Hepatocyte (in vitro differentiated cells): ENCODE measurements at regions not wholly inside any gene's neighbourhood (a gene's known extent, or its start where the extent isn't known, plus 50 kb on each side); places are given as distances from the start of the nearest gene placed in this dataset.

Experiments
- CTCF ChIP-seq: fragments of 200-600 bp; sonication (generic); IDR thresholded peaks from 2 replicates; pipeline ENCODE4 v1.5.1; 2016; ENCODE audit warnings: antibody characterized with exemption, mild to moderate bottlenecking; ENCODE audit not compliant: poor library complexity
- EZH2 ChIP-seq: fragments of 200-600 bp; sonication (generic); IDR thresholded peaks from 2 replicates; pipeline ENCODE4 v1.6.1; 2016; ENCODE audit warnings: antibody characterized with exemption, mild to moderate bottlenecking, borderline replicate concordance

DNA sequence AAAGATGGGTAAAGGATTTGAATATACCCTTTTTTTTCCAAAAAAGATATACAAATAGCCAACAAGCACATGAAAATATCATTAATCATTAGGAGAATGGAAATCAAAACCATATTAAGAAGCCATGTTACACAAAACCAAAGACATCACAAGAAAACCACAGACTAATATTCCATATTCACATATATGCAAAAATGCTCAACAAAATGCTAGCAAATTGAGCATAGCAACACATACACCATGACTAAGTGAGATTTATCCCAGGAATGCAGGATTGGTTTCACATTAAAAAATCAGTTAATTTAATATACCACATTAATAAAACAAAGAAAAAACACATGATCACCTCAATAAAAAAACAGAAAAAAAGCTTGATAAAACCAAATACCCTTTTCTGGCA is 84.7 kb upstream of the LMNTD1 start:
- TF ChIP-seq CTCF: no peak
- no peak for TF ChIP-seq EZH2
